T-cell (primary cell): ENCODE measurements at regions not wholly inside any gene's neighbourhood (a gene's known extent, or its start where the extent isn't known, plus 50 kb on each side); places are given as distances from the start of the nearest gene placed in this dataset.
"Not testable (repeated sequence)": the region's sequence is repeated elsewhere in the genome, so short reads cannot be mapped to it uniquely, and the experiment has no call there.

Experiments
- ATAC-seq, 4 experiments: fragments of 200-7000 bp in 3 of 4; fragments of 150-1000 bp in 1 of 4; cut with Tn5 transposase; replicated peaks in 1 of 4; 1 replicate in 3 of 4; 2 replicates in 1 of 4; pipeline ENCODE4 v1.10.0; 2021; ENCODE audit warnings: moderate library complexity in 3 of 4, mild to moderate bottlenecking in 2 of 4, moderate number of reproducible peaks in 1 of 4
- CTCF ChIA-PET, 2 donors: fragments of 300-600 bp; sonication (Branson Sonifier 250); formaldehyde crosslinking; loops; one replicate each; lab custom pipeline; 2022; ENCODE audit warnings: antibody characterized with exemption in 2 of 2; lab: Charles Lee
- POLR2A ChIA-PET, 2 donors: fragments of 300-600 bp; sonication (Branson Sonifier 250); formaldehyde crosslinking; loops; one replicate each; lab custom pipeline; 2022; ENCODE audit warnings: antibody characterized with exemption in 2 of 2; lab: Charles Lee
- DNase-seq, 35 experiments: peaks; one replicate each; pipeline versions ENCODE4 v3.0.0 to v3.0.0-alpha.2; 2013 to 2023
- H3K27ac ChIP-seq: one replicate; pipeline ENCODE4 v1.5.1; 2013; ENCODE audit warnings: low read length
- H3K27me3 ChIP-seq, 2 experiments: replicated peaks in 1 of 2; 1 replicate in 1 of 2; 2 replicates in 1 of 2; pipeline versions ENCODE4 v1.6.1 to v1.7.0; 2013; ENCODE audit warnings: low read length in 1 of 2, mixed read lengths in 1 of 2; ENCODE audit not compliant: control insufficient read depth in 2 of 2, insufficient read depth in 2 of 2; ENCODE audit errors: extremely low read depth in 1 of 2
- H3K36me3 ChIP-seq, 2 donors: 1 replicate in 1 of 2; 2 replicates in 1 of 2; pipeline versions ENCODE4 v1.6.1 to v1.7.0; 2013; ENCODE audit warnings: low read length in 1 of 2; ENCODE audit not compliant: control insufficient read depth in 2 of 2, insufficient read depth in 1 of 2; ENCODE audit errors: extremely low read depth in 1 of 2
- H3K4me1 ChIP-seq, 2 experiments: 1 replicate in 1 of 2; 2 replicates in 1 of 2; pipeline versions ENCODE4 v1.6.1 to v1.7.0; 2013; ENCODE audit warnings: low read length in 2 of 2, mixed read lengths in 1 of 2; ENCODE audit not compliant: insufficient read depth in 2 of 2, control insufficient read depth in 1 of 2; ENCODE audit errors: extremely low read depth in 1 of 2
- H3K4me3 ChIP-seq, 2 donors: 1 replicate in 1 of 2; 2 replicates in 1 of 2; pipeline versions ENCODE4 v1.5.1 to v1.7.0; 2013; ENCODE audit warnings: mild to moderate bottlenecking in 2 of 2, low read length in 1 of 2, moderate library complexity in 1 of 2; ENCODE audit not compliant: control insufficient read depth in 1 of 2; ENCODE audit errors: extremely low read depth in 1 of 2
- H3K9me3 ChIP-seq: 2 replicates; pipeline ENCODE4 v1.7.0; 2013
- H3K27ac Mint-ChIP-seq, 2 donors: one replicate each; pipeline ENCODE4 v1.8.0; 2020 to 2021; ENCODE audit warnings: mild to moderate bottlenecking in 2 of 2, mixed read lengths in 2 of 2
- H3K27me3 Mint-ChIP-seq, 2 donors: one replicate each; pipeline ENCODE4 v1.8.0; 2021 to 2022; ENCODE audit warnings: mixed read lengths in 2 of 2
- H3K36me3 Mint-ChIP-seq: one replicate; pipeline ENCODE4 v1.8.0; 2021; ENCODE audit warnings: mixed read lengths
- H3K4me1 Mint-ChIP-seq, 3 donors: one replicate each; pipeline ENCODE4 v1.8.0; 2020 to 2022; ENCODE audit warnings: mixed read lengths in 3 of 3, mild to moderate bottlenecking in 1 of 3
- H3K4me3 Mint-ChIP-seq, 3 donors: one replicate each; pipeline ENCODE4 v1.8.0; 2020 to 2022; ENCODE audit warnings: mild to moderate bottlenecking in 3 of 3, mixed read lengths in 3 of 3, moderate library complexity in 3 of 3
- H3K9me3 Mint-ChIP-seq, 3 donors: one replicate each; pipeline ENCODE4 v1.8.0; 2020 to 2022; ENCODE audit warnings: mixed read lengths in 3 of 3
- WGBS: methylation state at CpG from one replicate; pipeline ENCODE4 v1.1.5; 2013; ENCODE audit warnings: missing lambda C conversion rate; ENCODE audit not compliant: insufficient coverage; 5-methylcytosine and 5-hydroxymethylcytosine counted together

GRCh38 chr1:99502400-99502799 is 143.5 kb upstream of the PALMD start:
- Histone ChIP-seq H3K36me3 (no peaks in the 10 kb centered on the region), H3K4me1 (no peaks in the 10 kb centered on the region), H3K4me3 (no peak overlapping the region), H3K27me3 (no peaks in the 10 kb centered on the region), H3K9me3 (no peaks in the 10 kb centered on the region), H3K27ac (no peak overlapping the region)
- peaks cover 2 to 7% of the 10 kb centered on the region in 2 donors for H3K27me3 Mint-ChIP-seq
- DNase-seq (no peak), ATAC-seq (no peak)
- no peaks in the 10 kb centered on the region for H3K4me1 Mint-ChIP-seq
- CTCF ChIA-PET: interaction anchor here in 1 of 2 donors (0.6 kb wide), 1 partner anchor 17 kb away, joined by 3 read pairs; no protein-coding TSS in a partner anchor
- H3K27ac Mint-ChIP-seq: no peak overlapping the region
- H3K9me3 Mint-ChIP-seq: no peaks in the 10 kb centered on the region
- WGBS: 80% methylated on average over 2 of the region's 3 CpGs
- no peak overlapping the region for H3K4me3 Mint-ChIP-seq
- POLR2A ChIA-PET: no interaction called here
- no peaks in the 10 kb centered on the region for H3K36me3 Mint-ChIP-seq

DNA sequence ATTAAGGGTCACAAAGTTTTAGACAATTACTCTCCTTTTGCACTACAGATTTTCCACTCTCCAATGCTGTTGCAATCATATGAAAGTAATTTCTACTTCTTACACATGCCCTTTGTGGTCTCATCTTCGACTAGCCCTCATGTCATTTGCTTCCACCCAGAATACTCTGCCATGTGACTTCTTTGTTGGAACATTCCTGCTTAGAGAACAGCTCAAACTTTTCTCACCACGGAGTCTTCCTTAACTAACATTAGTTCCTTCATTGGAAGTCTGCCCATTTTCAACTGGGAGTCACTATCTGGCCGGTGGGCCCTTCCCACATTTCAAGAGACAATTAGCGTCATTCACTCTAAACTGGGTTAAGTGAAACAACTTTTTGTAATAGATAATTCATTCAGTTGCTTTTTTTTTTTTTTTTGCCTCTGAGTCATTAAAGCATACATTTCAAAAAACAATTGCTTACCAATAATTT is 142.6 kb upstream of the PALMD start:
- DNase-seq: no peak
- H3K27me3 ChIP-seq: no peaks in the 10 kb centered on the region
- no peaks in the 10 kb centered on the region for H3K9me3 ChIP-seq
- no peak overlapping the region for H3K4me3 ChIP-seq
- ChIA-PET CTCF (interaction anchor here in 1 of 2 donors (0.6 to 1.1 kb wide), 3 partner anchors 18 to 686 kb away, joined by 3 read pairs; no protein-coding TSS in a partner anchor), POLR2A (no interaction called here)
- no peak for ATAC-seq
- H3K4me1 ChIP-seq: no peaks in the 10 kb centered on the region
- H3K4me3 Mint-ChIP-seq: no peak overlapping the region
- H3K27ac Mint-ChIP-seq: no peak overlapping the region
- H3K36me3 Mint-ChIP-seq: no peaks in the 10 kb centered on the region
- no peaks in the 10 kb centered on the region for H3K36me3 ChIP-seq
- H3K27me3 Mint-ChIP-seq: peaks cover 0 to 7% of the 10 kb centered on the region in 2 donors
- no peaks in the 10 kb centered on the region for H3K9me3 Mint-ChIP-seq
- WGBS: 60% methylated on average over 1 of the region's 4 CpGs
- no peak overlapping the region for H3K27ac ChIP-seq
- H3K4me1 Mint-ChIP-seq: no peaks in the 10 kb centered on the region

DNA sequence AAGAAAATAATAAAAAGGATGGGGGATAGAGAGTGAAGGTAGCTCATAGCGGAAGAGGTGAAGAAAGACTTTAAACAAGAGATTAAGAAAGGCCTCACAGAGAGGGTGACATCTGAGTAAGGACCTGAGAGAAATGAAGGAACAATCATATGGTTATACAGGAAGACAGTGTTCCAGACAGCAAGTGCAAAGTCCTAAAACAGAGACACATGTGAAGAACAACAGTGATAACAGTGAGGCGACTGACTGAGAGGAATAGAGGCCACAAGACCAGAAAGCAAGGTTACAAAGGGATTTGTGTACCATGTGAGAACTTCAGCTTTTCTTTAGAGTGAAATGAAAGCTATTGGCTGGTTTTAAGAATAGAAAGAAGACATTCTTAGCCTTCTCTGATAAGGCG is 141.6 kb upstream of the PALMD start:
- ATAC-seq (no peak), DNase-seq (no peak)
- no peaks in the 10 kb centered on the region for H3K36me3 ChIP-seq
- Mint-ChIP-seq H3K27me3 (peaks cover 0 to 7% of the 10 kb centered on the region in 2 donors), H3K27ac (no peak overlapping the region), H3K4me3 (no peak overlapping the region), H3K9me3 (no peaks in the 10 kb centered on the region), H3K36me3 (no peaks in the 10 kb centered on the region), H3K4me1 (no peaks in the 10 kb centered on the region)
- no peaks in the 10 kb centered on the region for H3K9me3 ChIP-seq
- WGBS: 91% methylated on average over 2 of the region's 3 CpGs
- H3K27ac ChIP-seq: no peak overlapping the region
- no peaks in the 10 kb centered on the region for H3K4me1 ChIP-seq
- no peak overlapping the region for H3K4me3 ChIP-seq
- H3K27me3 ChIP-seq: no peaks in the 10 kb centered on the region
- ChIA-PET CTCF (no interaction called here), POLR2A (no interaction called here)

GRCh38 chr1:99506631-99507030 is 139.3 kb upstream of the PALMD start:
- Histone ChIP-seq H3K4me1 (no peaks in the 10 kb centered on the region), H3K4me3 (no peak overlapping the region), H3K9me3 (no peaks in the 10 kb centered on the region), H3K27me3 (no peaks in the 10 kb centered on the region), H3K36me3 (no peaks in the 10 kb centered on the region), H3K27ac (no peak overlapping the region)
- Mint-ChIP-seq H3K4me3 (no peak overlapping the region), H3K9me3 (no peaks in the 10 kb centered on the region), H3K36me3 (no peaks in the 10 kb centered on the region), H3K27me3 (peaks cover 0 to 7% of the 10 kb centered on the region in 2 donors), H3K4me1 (no peaks in the 10 kb centered on the region), H3K27ac (no peak overlapping the region)
- no CpG with 5 or more reads among the region's 2 CpGs for WGBS
- DNase-seq (no peak), ATAC-seq (no peak)
- POLR2A ChIA-PET: interaction anchor here in 1 of 2 donors (0.7 kb wide), 1 partner anchor 11 kb away, joined by 3 read pairs; no protein-coding TSS in a partner anchor
- CTCF ChIA-PET: interaction anchor here in 1 of 2 donors (0.6 kb wide), 1 partner anchor 71 kb away, joined by 4 read pairs; no protein-coding TSS in a partner anchor

- H3K27me3 Mint-ChIP-seq, H3K4me1 ChIP-seq, CTCF ChIA-PET, ATAC-seq, H3K4me1 Mint-ChIP-seq, H3K9me3 Mint-ChIP-seq, H3K36me3 Mint-ChIP-seq, H3K27ac ChIP-seq, H3K4me3 Mint-ChIP-seq, H3K36me3 ChIP-seq, H3K4me3 ChIP-seq, POLR2A ChIA-PET, H3K27me3 ChIP-seq, H3K27ac Mint-ChIP-seq, H3K9me3 ChIP-seq, DNase-seq: not testable (repeated sequence)
- 89% methylated on average over 9 of the region's 12 CpGs for WGBS
Measured at GRCh38 chr1:99507446-99507845, 138.5 kb upstream of the PALMD start.

DNA sequence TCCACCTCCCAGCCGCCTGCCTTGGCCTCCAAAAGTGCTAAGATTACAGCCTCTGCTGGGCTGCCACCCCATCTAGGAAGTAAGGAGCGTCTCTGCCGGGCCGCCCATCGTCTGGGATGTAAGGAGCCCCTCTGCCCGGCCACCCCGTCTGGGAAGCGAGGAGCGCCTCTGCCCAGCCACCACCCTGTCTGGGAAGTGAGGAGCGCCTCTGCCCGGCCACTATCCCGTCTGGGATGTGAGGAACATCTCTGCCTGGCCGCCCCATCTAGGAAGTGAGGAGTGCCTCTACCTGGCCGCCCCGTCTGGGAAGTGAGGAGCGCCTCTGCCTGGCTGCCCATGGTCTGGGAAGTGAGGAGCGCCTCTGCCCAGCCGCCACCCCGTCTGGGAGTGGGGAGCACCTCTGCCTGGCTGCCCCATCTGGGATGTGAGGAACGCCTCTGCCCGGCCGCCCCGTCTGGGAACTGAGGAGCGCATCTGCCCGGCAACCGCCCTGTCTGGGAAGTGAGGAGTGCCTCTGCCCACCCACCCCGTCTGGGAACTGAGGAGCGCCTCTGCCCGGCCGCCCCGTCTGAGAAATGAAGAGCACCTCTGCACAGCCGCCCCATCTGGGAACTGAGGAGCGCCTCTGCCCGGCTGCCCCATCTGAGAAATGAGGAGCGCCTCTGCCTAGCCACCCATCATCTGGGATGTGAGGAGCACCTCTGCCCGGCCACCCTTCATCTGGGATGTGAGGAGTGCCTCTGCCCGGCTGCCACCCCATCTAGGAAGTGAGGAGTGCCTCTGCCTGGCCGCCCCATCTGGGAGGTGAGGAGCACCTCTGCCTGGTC is 137.8 kb upstream of the PALMD start:
- CTCF ChIA-PET: no interaction called here
- Mint-ChIP-seq H3K4me3 (no peak overlapping the region), H3K9me3 (no peaks in the 10 kb centered on the region), H3K27me3 (peaks cover 0 to 7% of the 10 kb centered on the region in 2 donors), H3K36me3 (no peaks in the 10 kb centered on the region), H3K4me1 (no peaks in the 10 kb centered on the region), H3K27ac (no peak overlapping the region)
- H3K36me3 ChIP-seq: no peaks in the 10 kb centered on the region
- H3K9me3 ChIP-seq: no peaks in the 10 kb centered on the region
- ATAC-seq: no peak
- no peak overlapping the region for H3K4me3 ChIP-seq
- no peaks in the 10 kb centered on the region for H3K27me3 ChIP-seq
- no peaks in the 10 kb centered on the region for H3K4me1 ChIP-seq
- WGBS: 94% methylated on average over 34 of the region's 38 CpGs
- H3K27ac ChIP-seq: no peak overlapping the region
- POLR2A ChIA-PET: no interaction called here
- DNase-seq: no peak
